A549 (cell line): ENCODE measurements at regions not wholly inside any gene's neighbourhood (a gene's known extent, or its start where the extent isn't known, plus 50 kb on each side); places are given as distances from the start of the nearest gene placed in this dataset.

Source experiments
- EP300 ChIP-seq, 2 experiments: fragments of >200 bp; sonication (Bioruptor Twin); formaldehyde crosslinking; IDR thresholded peaks; 2 replicates in 1 of 2; 3 replicates in 1 of 2; pipeline ENCODE4 v1.6.1; 2016 to 2017
- NFE2L2 ChIP-seq: fragments of 150-350 bp; conservative IDR thresholded peaks from 2 replicates; pipeline ENCODE4 v1.6.1; 2014; ENCODE audit warnings: low read length
- POLR2A ChIP-seq: IDR thresholded peaks from 2 replicates; pipeline ENCODE4 v1.6.1; 2012; ENCODE audit warnings: mild to moderate bottlenecking, low read length
- TF ChIP-seq, protein P1 (sequence below): fragments of 200-600 bp; sonication (generic); IDR thresholded peaks from 2 replicates; pipeline ENCODE4 v1.6.1; 2016; ENCODE audit warnings: antibody characterized with exemption, mild to moderate bottlenecking, moderate library complexity
- TF ChIP-seq, protein P2 (sequence below): fragments of >200 bp; sonication (Bioruptor Twin); formaldehyde crosslinking; IDR thresholded peaks from 3 replicates; pipeline ENCODE4 v1.5.1; 2016

DNA sequence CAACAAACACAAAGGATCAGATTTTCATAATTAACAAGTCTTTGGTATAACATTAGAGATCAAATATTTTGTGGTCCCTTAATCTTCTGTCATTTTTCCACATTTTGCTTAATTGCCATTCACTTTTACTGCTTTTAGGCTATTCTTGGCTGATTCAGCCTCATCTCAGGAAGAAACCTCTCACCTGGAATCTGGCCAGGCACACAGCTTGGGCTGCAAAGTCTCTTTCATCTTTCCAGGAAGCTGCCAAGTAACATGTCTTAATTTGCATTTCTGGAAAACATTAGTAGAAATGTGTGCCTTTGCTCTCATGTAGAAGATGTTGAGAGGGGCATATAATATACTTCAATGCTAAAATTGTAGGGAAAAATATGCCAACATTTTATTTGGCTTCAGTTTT is 174.2 kb upstream of the STEAP4 start:
- TF ChIP-seq, protein P1, sequence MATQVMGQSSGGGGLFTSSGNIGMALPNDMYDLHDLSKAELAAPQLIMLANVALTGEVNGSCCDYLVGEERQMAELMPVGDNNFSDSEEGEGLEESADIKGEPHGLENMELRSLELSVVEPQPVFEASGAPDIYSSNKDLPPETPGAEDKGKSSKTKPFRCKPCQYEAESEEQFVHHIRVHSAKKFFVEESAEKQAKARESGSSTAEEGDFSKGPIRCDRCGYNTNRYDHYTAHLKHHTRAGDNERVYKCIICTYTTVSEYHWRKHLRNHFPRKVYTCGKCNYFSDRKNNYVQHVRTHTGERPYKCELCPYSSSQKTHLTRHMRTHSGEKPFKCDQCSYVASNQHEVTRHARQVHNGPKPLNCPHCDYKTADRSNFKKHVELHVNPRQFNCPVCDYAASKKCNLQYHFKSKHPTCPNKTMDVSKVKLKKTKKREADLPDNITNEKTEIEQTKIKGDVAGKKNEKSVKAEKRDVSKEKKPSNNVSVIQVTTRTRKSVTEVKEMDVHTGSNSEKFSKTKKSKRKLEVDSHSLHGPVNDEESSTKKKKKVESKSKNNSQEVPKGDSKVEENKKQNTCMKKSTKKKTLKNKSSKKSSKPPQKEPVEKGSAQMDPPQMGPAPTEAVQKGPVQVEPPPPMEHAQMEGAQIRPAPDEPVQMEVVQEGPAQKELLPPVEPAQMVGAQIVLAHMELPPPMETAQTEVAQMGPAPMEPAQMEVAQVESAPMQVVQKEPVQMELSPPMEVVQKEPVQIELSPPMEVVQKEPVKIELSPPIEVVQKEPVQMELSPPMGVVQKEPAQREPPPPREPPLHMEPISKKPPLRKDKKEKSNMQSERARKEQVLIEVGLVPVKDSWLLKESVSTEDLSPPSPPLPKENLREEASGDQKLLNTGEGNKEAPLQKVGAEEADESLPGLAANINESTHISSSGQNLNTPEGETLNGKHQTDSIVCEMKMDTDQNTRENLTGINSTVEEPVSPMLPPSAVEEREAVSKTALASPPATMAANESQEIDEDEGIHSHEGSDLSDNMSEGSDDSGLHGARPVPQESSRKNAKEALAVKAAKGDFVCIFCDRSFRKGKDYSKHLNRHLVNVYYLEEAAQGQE = no peak
- TF ChIP-seq, protein P2, sequence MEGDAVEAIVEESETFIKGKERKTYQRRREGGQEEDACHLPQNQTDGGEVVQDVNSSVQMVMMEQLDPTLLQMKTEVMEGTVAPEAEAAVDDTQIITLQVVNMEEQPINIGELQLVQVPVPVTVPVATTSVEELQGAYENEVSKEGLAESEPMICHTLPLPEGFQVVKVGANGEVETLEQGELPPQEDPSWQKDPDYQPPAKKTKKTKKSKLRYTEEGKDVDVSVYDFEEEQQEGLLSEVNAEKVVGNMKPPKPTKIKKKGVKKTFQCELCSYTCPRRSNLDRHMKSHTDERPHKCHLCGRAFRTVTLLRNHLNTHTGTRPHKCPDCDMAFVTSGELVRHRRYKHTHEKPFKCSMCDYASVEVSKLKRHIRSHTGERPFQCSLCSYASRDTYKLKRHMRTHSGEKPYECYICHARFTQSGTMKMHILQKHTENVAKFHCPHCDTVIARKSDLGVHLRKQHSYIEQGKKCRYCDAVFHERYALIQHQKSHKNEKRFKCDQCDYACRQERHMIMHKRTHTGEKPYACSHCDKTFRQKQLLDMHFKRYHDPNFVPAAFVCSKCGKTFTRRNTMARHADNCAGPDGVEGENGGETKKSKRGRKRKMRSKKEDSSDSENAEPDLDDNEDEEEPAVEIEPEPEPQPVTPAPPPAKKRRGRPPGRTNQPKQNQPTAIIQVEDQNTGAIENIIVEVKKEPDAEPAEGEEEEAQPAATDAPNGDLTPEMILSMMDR = no peak
- TF ChIP-seq NFE2L2 (no peak), EP300 (IDR thresholded peaks at IDR 0.05) (no peak), POLR2A (no peak)
